Stimulated activated naive CD4-positive, alpha-beta T cell treated with Interleukin-2 at 50 U/mL for 16 hours (primary cell): ENCODE measurements at regions not wholly inside any gene's neighbourhood (a gene's known extent, or its start where the extent isn't known, plus 50 kb on each side); places are given as distances from the start of the nearest gene placed in this dataset.

Source experiments
- DNase-seq: peaks from one replicate; lab custom pipeline; 2025; lab: John Stamatoyannopoulos, UW

DNA sequence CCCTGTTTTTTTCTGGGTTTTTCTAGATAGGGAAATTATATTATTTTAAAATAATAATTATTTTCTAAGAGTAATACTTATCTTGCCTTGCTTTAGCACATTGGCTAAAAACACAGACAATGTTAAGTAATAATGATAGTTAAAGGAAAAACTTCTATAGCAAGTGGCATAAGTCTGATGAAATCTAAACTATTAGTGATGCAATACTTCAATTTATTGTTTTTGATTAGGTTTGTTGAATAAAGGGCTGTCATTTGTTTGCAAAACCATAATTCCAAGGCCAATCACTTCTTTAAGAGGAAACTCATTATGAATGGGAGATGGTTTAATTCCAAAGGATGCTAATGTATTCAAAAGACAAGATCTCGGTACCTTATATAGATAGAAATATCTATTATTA is 293.8 kb upstream of the FBXL7 start:
- DNase-seq: no peak

DNA sequence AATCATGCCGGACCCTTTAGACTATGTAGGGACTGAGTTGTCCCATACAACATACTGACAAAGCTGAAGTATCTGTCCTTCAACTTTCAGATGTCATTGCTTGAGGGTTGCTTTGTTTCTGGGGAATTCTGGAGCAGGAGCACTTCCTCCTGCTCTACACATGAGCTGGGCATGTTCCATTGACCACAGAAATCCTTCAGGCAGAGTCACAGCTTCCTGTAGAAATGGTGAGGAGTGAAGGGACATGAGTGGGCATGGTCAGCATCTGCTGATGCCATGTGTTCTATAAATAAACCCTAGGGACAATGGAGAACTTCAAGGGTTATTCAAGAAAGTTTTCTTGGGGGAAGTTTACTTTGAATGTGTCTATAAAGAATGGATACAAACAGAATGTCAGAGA is 296.6 kb upstream of the FBXL7 start:
- DNase-seq: no peak

DNA sequence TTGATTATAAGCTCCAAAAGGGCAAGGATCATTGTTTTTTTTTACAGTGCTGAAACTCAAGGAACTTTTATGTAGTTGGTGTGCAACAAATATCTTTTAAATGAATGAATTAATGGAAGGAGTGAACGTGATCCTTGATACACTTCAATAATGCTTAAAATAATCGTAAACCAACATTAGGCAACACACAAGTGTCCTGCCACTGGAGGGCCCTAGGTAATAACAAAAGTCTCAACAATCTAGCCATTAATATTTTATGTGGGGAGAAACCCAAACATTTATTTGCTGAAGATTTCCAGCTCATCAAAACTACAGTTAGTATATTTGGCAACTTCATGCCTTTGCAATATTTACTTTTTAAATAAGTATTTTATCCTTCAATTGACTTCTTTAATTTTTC is 309.0 kb upstream of the FBXL7 start:
- no peak for DNase-seq

DNA sequence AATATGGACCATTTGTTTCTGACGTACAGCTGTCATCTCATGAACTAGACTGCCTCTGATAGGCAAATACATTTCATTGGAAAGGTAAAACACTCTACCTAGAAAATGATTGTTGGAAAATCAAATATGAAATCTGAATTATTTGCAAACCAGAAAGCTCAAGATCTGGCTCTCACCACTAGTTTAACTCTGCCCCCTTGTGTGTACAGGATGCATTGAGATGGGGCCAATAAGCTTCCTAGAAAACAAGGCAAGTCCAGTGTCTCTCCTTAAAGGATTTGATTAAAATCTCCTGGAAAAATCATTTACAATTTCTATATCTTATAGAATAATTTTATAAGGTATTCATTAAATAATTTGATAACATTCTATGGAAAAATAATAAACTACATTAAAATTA is 311.9 kb upstream of the ANKH start:
- DNase-seq: no peak

DNA sequence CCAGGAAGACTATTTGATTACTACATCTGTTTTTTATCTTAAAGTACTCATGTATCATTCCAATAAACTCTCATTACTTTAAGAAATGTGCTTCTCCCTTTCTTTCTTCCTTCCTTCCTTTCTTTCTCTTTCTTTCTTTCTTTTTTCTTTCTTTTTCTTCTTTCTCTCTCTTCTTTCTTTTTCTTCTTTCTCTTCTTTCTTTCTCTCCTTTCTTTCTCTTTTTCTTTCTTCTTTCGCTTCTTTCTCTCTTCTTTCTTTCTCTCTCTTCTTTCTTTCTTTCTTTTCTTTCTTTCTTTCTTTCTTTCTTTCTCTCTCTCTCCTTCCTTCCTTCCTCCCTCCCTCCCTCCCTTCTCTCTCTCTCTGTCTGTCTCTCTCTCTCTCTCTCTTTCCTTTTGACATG is 298.6 kb upstream of the ANKH start:
- DNase-seq: no peak

DNA sequence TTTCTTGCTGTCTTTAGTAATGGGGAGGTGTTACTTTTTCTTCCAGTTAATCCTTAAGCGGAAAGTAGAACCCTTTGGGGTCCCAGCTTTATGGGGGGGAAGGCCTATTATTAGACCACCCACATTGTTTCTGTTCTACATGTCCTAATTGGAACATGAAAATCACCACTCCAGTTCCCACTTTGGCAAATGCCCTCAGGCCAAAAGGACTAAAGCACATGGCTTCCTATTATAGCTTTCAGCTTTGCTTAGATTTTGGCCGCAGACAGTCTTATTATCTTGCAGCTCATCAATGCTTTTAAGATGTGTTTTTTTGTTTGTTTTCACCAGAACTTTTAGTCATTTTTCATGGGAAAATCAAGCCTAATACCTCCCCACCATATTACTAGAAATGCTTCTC is 296.8 kb upstream of the ANKH start:
- no peak for DNase-seq

DNA sequence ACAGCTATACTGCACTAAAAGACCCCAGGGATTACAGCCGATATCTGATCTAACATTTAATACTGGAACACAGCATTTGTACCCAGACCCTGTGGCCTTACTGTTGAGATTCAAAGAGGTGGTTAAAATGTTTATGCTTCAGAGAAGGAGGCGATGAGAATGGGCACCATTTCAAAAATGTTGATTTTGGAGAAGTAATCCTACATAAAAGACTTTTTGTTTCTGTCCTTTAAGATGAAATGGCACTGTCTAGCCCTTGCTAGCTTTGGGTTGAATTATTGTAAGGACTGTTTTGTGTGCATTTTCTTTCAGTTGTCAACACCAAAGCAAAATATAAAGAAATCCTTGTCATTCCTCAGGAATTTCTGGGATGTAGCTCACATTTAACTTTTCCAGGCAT is 288.5 kb upstream of the ANKH start:
- no peak for DNase-seq

DNA sequence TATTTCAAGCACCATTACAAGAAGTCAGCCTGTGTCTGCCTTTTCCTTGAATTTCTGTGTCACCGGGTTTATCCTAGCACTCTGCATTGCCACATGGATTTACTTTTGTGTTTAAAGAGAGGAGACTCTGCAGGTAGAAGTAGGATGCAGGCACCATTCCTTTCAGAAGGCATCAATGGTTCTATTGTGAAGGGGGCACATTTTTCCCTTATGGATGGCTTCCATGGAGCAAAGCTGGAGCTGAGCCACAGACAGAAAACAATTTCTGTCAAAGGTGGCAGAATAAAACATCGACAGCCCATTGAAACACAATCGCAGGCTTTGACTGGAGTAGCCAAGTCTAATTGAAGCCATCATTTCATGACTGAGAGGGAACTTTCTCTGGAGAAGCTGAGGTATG is 288.0 kb upstream of the ANKH start:
- DNase-seq: no peak

DNA sequence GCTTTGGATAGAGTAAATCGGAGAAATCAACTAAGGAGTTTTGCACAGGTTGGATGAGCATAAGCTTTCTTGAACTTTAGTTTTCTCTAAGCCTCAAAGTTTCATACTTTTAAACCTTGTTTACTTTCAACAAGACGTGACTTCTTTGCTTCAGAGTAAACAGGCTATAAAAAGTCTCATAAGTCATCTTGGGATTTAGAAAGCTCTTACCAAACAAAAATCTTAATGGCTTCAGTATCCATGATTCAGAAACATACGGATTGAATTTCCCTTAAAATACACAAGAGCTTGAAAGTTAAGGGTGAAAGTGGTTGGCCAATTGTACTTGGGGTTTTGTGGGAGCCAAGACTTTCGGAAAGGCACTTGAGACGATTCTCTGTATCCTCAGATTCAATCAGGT is 270.9 kb upstream of the ANKH start:
- DNase-seq: no peak

DNA sequence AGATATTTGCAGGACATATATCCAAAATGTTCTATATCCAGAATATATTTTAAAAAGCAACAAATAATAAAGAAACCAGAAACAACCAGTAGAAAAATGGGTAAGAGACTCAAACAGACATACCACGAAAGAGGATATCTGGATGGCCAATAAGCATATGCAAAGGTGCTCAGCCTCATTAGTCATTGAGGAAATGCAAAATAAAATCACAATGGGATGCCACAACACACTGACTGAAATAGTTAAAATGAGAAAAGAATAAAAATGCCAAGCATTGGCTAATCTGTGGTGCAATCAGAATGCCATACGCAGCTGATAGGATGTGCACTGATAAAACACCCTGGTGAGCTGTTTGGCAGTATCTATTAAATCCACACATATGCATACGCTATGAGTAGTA is 265.8 kb upstream of the ANKH start:
- no peak for DNase-seq

DNA sequence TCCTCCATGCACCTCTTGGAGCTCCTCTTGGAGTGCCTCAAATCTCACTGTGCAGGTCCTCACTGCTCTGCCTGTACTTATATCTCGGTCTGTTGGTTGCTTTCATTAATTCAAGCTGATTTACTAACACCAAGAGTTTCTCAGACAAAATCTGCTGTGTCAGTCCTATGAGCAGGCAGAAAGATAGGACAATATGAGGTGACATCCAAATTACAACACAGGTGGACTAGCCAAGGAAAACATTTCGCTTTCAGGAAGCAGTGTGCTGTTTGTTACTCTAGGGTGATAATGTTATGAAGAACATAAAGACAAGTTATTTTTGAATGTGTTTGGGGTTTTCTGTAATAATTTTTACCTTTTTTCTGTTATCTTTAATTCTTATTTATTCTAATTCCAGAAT is 264.1 kb upstream of the ANKH start:
- no peak for DNase-seq

DNA sequence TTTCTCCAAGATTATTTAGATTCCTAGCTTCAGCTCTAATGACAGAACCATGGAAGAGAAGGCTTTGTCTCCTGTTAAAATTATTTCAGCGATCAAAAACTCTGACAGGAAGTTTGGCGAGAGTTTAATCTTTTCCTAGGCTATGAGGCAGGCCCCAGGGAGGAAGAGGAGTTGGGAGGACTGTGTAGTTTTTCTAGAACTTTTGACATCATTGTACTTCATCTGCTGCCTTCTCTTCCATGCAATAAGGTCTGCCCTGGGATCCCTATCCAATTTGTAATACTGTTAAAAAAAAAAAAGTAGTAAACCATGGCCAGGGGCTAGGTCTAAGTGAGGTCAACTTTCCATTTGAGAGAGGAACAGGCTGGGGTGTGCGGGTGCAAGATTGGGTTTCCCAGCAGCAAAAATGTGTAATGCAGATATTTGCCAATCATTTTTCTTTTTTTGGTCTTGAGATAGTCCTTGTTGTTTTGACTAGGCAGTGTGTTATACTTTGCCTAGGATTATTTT is 261.9 kb upstream of the ANKH start:
- no peak for DNase-seq

DNA sequence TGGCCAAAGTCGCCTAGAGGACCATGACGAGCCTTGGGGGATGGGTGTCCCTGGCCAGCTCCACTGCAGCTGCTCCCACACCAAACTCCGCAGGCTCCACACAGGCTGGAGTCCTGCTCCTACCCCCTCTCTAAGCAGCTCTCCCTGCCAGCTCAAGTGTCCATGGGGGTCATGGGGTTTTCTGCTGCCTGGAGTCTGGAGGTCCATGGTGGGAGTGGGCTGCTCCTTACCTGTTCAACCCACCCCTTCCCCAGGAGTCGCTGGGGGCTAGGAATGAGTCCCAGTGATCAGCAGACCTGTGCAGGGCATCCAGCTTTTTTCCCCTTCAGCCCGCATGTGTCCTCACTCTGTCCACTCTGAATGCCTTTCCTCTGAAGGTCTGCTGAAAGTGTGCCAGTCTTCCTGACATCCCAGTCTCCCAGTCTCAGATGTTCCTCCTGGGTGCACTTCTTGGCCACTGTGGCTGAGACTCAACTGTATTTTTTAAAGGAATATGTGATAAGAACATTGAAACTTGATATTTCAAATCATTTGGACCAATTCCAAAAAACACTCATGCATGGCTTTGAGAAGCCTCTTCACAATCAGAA is 261.3 kb upstream of the ANKH start:
- no peak for DNase-seq

DNA sequence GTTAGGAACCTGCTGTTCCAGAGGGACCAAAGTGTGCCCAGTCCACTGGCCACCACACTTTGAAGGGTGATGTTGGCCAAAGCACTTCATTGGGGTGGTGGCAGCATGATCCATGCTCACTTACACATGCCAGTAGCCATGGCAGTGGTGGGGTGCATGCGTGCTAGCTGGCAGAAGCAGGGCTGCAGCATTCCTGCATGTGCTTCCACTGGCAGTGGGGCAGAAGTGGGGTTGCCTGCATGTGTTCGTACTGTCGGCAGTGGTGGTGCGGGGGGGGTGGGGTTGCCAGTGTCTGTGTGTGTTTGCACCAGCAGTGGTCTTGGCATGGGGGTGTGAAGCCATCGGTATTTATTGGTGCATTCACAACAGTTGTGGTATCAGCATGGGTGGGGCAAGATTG is 260.3 kb upstream of the ANKH start:
- DNase-seq: no peak

DNA sequence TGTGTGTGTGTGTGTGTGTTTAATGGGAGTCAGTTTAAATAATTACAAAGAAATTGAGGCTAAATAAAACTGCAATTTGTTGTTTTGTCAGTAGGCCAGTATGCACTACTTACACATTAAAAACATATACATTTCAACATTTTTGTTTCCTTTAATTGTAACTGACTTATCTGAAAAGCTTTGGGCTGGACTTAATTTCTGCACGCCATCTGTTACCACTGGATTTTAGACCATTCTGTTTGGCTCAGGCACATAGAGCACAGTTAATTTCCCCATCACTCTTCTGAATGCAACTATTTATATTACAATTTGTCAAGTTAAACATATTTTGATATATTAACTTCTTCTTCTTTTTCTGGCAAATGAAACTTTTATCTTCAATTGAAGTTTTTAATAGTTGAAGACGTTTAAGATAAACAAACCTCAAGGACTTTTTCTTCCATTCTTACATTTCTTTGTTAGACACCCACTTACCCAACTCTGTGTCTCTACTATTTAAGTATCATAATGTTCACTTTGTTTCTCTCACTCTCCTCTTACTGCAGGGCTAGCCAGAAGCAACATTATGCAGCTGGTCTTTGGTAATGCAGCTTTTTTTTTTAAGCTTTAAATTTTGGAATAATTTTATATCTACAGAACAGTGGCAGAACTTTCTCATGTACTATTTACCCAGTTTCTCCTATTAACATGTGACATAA is 253.4 kb upstream of the ANKH start:
- DNase-seq: no peak

DNA sequence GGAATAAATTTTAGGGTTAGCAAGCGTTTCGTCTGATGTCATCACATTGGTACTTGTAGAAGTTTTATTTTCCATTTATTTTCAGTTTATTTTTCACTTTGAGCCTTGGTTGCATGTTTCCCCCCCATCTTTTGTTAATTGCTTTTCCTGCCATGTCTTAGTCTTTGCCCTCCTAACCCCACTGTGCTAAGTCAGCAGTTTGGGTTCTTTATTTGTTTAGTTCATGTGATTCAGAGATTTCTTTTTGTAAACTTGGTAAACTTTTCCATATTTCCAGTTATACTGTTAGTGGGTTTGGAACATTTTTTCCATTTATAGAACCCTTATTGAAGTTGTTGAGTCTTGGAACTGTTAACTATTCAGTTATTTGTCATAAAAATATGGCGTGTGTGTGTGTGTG is 252.9 kb upstream of the ANKH start:
- no peak for DNase-seq

DNA sequence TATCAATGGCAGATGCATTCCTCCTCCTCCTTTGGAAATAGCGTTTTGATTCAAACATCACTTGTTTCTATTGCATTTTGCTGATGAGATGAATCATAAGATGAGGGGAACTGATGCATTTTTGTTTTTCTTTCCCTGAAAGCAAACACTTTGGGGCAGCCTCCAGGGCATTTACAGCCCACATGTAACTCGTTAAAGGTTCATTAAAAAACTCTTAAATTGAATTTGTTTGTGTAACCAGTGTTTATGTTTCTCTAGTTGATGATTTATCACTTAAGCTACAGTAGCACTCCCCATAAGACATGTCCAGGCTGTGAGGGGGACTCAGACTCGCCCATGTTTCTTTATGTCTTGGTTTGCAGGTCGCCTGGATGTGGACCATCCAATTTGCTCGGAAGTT is 246.1 kb upstream of the ANKH start:
- no peak for DNase-seq

DNA sequence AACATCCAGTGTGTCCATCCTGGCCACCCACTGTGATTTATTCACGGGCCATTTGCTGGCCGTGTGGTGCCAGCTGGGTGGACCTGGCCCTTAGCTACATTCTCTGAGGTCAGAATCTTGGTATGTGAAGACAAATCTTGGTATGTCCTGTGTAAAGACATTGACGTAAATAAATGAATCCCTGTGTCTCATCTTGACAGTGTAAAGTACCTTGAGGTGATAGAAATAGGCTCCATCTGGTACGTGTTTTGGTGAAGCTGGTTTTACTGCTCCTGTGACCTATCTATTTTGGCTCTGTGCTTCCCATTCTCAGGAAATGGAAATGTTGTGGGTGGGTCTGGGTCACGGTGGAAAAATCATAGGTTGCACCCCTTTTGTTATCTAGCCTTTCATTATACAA is 245.4 kb upstream of the ANKH start:
- DNase-seq: no peak

DNA sequence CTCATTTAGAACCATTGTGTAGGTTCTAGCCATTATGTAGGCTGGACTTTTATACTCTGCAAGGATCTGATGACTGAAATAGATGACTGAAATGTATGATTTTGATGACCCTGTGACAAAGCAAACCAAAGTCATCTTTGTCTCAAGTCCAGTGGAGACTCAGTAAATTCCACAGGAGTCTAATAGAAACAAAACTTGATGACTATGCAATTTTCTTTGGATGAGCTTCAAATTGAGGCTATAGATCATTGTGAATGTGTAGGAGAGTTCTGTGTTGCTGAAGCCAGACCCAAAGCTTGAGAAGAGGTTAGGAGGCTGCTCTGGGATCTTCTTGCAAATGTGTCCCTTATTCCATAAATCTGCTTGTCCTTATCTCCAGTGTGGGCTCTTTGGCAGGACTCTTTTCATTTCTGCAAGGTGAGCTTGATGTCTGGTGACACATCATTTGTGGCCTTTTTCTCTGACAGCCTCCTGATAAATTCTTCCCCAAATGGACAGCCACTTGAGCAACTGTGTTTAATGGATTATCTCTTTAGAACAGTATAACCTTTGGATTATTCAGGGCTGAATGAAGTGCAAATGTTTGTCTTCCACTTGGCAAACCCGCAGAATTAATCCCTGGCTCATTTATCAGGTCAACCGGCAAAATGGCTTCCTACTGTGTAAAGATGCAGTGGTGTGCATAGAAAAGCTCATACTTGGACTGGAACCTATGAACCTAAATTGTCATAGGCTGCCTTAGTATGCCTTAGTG is 235.1 kb upstream of the ANKH start:
- DNase-seq: no peak

DNA sequence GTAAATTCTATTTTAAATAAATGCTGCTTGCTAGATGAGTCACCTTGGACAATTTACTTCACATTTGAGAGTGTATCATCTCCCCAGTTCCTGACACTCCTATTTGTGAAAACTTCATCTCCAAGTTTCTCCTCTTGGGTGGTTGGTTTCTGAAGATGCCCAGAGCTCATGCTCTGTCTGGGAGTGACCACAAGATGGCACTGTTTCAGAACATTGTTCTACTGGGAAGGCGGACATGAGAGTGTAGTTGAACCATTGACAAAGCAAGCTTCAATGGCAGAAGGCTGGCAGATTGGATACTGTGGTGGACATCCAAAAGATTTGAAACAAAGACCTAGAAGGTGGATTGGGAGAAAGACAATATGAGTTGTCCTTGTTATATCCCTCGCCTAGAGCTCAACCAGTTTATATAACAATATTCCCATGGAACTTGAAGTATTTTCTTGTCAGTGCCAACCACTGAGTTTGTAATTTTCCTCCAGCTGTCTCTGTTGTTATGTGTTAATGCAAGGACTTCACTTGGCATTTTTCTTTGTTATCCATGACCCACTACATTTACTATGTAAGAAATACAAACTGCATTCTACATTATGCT is 234.3 kb upstream of the ANKH start:
- DNase-seq: no peak

DNA sequence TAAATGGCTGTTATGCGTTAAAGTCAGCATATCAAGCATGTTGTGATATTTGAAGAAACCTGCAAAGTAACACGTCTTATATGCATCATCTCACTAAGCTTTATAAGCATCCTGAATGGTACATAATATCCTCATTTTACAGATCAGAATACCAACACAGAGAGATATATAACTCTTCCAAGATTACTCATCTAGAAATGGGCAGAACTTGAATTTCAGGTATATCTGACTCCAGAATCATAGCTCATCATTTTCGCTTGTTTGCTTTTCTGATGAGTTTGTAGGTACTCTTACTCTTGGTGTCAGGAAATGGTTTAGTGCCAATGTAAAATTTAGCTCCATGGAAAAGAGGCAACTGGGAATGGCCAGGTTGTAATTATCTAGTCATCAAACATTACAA is 232.3 kb upstream of the ANKH start:
- no peak for DNase-seq

DNA sequence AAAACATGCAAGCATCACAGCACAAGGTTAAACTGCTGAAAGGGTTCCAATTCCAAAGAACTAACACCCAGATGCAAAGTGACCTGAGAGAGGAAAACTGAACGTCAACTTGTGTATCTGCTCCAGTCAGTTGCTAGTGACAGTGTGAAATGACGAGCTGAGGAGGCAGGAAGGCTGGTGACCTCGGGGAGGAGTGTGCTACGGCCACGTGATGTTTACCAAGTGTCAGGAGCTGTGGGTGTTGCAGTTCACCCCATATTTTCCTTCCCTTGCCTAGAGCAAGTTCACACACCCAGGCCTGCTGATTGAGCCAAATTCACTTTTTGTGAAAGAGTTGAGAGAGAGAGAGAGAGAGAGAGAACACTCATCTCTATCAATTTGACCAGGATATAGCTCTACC is 231.6 kb upstream of the ANKH start:
- DNase-seq: no peak

DNA sequence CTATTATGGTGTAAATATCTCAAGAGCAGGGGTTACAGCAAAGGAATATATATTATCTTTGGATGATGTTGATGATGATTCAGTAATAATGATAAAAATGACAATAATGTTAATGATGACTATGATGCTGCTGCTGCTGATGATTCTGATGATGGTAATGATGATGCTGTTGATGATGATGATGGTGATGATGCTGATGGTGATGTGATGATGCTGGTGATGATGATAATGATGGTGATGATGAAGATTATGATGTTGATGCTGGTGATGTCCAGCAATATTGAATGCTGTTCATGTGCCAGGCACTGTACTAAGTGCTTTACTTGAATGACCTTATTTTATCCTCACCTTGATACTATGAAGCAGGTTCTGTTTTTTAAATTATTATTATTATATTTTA is 226.0 kb upstream of the ANKH start:
- DNase-seq: no peak
